ENCODE measurements at regions not wholly inside any gene's neighbourhood (a gene's known extent, or its start where the extent isn't known, plus 50 kb on each side); places are given as distances from the start of the nearest gene placed in this dataset.

DNA sequence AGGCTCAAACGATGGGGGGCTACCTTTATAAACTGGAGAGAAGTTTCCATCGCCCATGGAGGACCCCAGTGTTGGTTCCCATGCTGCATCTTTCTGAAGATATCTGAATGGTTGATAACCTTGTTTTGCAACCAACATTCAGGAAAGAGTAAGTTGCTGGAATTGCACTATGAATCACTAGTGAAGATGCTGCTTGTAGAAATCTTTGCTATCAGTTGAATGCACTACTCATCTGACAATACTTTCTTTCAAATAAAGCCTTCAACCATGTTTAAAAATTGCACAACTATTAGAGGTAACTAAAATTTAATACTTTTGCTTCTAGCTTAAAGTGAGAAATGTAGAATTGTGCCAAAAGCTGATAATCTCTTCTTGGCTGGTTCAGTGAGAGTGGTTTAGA lies 86.8 kb upstream of the HIVEP3 start:
- H3K36me3 ChIP-seq (ENCODE audit: control insufficient read depth in 2 of 2, insufficient read depth in 2 of 2, low read length in 1 of 2) = no peaks in the 10 kb centered on the region
- FAIRE-seq (no peak), DNase-seq (ENCODE audit: low read depth, low spot score) (no peak), ATAC-seq (no peak)
- TF ChIP-seq, protein P1, sequence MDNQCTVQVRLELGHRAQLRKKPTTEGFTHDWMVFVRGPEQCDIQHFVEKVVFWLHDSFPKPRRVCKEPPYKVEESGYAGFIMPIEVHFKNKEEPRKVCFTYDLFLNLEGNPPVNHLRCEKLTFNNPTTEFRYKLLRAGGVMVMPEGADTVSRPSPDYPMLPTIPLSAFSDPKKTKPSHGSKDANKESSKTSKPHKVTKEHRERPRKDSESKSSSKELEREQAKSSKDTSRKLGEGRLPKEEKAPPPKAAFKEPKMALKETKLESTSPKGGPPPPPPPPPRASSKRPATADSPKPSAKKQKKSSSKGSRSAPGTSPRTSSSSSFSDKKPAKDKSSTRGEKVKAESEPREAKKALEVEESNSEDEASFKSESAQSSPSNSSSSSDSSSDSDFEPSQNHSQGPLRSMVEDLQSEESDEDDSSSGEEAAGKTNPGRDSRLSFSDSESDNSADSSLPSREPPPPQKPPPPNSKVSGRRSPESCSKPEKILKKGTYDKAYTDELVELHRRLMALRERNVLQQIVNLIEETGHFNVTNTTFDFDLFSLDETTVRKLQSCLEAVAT (IDR thresholded peaks at IDR 0.05) = no peak
- TF ChIP-seq BACH1 (IDR thresholded peaks at IDR 0.05; ENCODE audit: borderline replicate concordance) (no peak), EED (IDR thresholded peaks at IDR 0.05; ENCODE audit: low read depth) (no peak), RBBP5 (conservative IDR thresholded peaks at IDR 0.05) (no peak), SREBF1 (IDR thresholded peaks at IDR 0.05; ENCODE audit: low read length) (no peak), RAD21 (IDR thresholded peaks at IDR 0.05; ENCODE audit: insufficient read depth, low read depth, low read length) (no peak), NR2F1 (conservative IDR thresholded peaks at IDR 0.05) (no peak), RELA (IDR thresholded peaks at IDR 0.05; ENCODE audit: borderline replicate concordance, partially characterized antibody) (no peak), SUZ12 (IDR thresholded peaks at IDR 0.05; ENCODE audit: unreplicated experiment) (no peak), TCF3 (IDR thresholded peaks at IDR 0.05; ENCODE audit: borderline replicate concordance, insufficient read depth, low read depth, low read length) (no peak), ZSCAN29 (IDR thresholded peaks at IDR 0.05) (no peak), CBX3 (IDR thresholded peaks at IDR 0.05; ENCODE audit: borderline replicate concordance, low read depth) (no peak), TBL1XR1 (IDR thresholded peaks at IDR 0.05; ENCODE audit: low read depth, low read length) (no peak)
- TF ChIP-seq, protein P2, sequence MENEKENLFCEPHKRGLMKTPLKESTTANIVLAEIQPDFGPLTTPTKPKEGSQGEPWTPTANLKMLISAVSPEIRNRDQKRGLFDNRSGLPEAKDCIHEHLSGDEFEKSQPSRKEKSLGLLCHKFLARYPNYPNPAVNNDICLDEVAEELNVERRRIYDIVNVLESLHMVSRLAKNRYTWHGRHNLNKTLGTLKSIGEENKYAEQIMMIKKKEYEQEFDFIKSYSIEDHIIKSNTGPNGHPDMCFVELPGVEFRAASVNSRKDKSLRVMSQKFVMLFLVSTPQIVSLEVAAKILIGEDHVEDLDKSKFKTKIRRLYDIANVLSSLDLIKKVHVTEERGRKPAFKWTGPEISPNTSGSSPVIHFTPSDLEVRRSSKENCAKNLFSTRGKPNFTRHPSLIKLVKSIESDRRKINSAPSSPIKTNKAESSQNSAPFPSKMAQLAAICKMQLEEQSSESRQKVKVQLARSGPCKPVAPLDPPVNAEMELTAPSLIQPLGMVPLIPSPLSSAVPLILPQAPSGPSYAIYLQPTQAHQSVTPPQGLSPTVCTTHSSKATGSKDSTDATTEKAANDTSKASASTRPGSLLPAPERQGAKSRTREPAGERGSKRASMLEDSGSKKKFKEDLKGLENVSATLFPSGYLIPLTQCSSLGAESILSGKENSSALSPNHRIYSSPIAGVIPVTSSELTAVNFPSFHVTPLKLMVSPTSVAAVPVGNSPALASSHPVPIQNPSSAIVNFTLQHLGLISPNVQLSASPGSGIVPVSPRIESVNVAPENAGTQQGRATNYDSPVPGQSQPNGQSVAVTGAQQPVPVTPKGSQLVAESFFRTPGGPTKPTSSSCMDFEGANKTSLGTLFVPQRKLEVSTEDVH (IDR thresholded peaks at IDR 0.05; ENCODE audit: low read depth, partially characterized antibody) = no peak
- H3K27ac ChIP-seq (ENCODE audit: control insufficient read depth, insufficient read depth) = no peak overlapping the region; the same call in 1 of the 2 replicates
- H3K27me3 ChIP-seq (replicated peaks in 1 of 2; ENCODE audit: control insufficient read depth in 2 of 2, insufficient read depth in 2 of 2, low read length in 1 of 2) = no peaks in the 10 kb centered on the region
- SMC1A ChIA-PET (ENCODE audit: uncharacterized antibody, unreplicated experiment) = interaction anchor here (0.7 to 2.6 kb wide), 4 partner anchors 9 to 55 kb away, joined by 3 to 11 read pairs (median 4); no protein-coding TSS in a partner anchor
- H3K9me3 ChIP-seq (replicated peaks; ENCODE audit: control insufficient read depth, insufficient read depth, low read length) = no peaks in the 10 kb centered on the region
- H3K4me3 ChIP-seq = no peak overlapping the region
- H4K20me1 ChIP-seq (ENCODE audit: control insufficient read depth, insufficient read depth) = no peaks in the 10 kb centered on the region
- H3K79me2 ChIP-seq (ENCODE audit: control insufficient read depth, insufficient read depth, low read length) = peaks cover 1% of the 10 kb centered on the region; the same call in 1 of the 2 replicates
- 42% methylated on average over 2 of the region's 2 CpGs for WGBS (ENCODE audit: insufficient coverage, insufficient replicate concordance, low lambda C conversion rate, missing lambda C conversion rate)
- H3K4me2 ChIP-seq (ENCODE audit: control insufficient read depth, insufficient read depth) = no peak overlapping the region
- in situ Hi-C loops (cut with MboI) (no loop called here), intact Hi-C loops (cut with micrococcal nuclease; ENCODE audit: unreplicated experiment) (loop anchor here (5.0 kb wide), 1 partner anchor 48 kb away; no protein-coding TSS in a partner anchor)
- CTCF ChIA-PET = interaction anchor here (1.6 kb wide), 1 partner anchor 30 kb away, joined by 4 read pairs; no protein-coding TSS in a partner anchor
- RAD21 ChIA-PET (ENCODE audit: unreplicated experiment) = interaction anchor here (1.1 to 1.5 kb wide), 2 partner anchors 29 to 47 kb away, joined by 3 read pairs; no protein-coding TSS in a partner anchor
- POLR2A ChIA-PET = interaction anchor here (1.1 kb wide), 1 partner anchor 12 kb away, joined by 5 read pairs; no protein-coding TSS in a partner anchor
- peaks cover 34% of the 10 kb centered on the region for H3K4me1 ChIP-seq (ENCODE audit: control insufficient read depth, insufficient read depth, low read length)
- BruUV-seq (replicated peaks) = no TSS peak
- no peak overlapping the region for H2AFZ ChIP-seq (ENCODE audit: control insufficient read depth, low read depth, low read length)
- H3K9ac ChIP-seq (ENCODE audit: control insufficient read depth, insufficient read depth, low read length) = no peak overlapping the region

All from GM12878 (cell line).